ENCODE measurements at regions not wholly inside any gene's neighbourhood (a gene's known extent, or its start where the extent isn't known, plus 50 kb on each side); places are given as distances from the start of the nearest gene placed in this dataset.

- H3K9me3 ChIP-seq: no peaks in the 10 kb centered on the region
- no peak overlapping the region for H3K4me3 ChIP-seq
- no peaks in the 10 kb centered on the region for H3K27me3 ChIP-seq
- 97 to 100% methylated on average over 2 to 6 of the region's 9 CpGs for WGBS, 2 donors (ENCODE audit: low coverage in 1 of 2)
- no peak for TF ChIP-seq POLR2AphosphoS5 (IDR thresholded peaks at IDR 0.05)
- no peak for TF ChIP-seq CTCF (IDR thresholded peaks at IDR 0.05)
- no peak for TF ChIP-seq POLR2A (IDR thresholded peaks at IDR 0.05)
- H3K4me1 ChIP-seq: no peaks in the 10 kb centered on the region
- H3K27ac ChIP-seq: no peak overlapping the region
- no peak for ATAC-seq
- no peaks in the 10 kb centered on the region for H3K36me3 ChIP-seq
Observed at GRCh38 chr10:118805146-118805545, 50.4 kb upstream of the CACUL1 start.

- H3K36me3 ChIP-seq: no peaks in the 10 kb centered on the region
- no peaks in the 10 kb centered on the region for H3K9me3 ChIP-seq
- H3K27ac ChIP-seq: no peak overlapping the region
- no peaks in the 10 kb centered on the region for H3K4me1 ChIP-seq
- 67 to 72% methylated on average over 4 to 6 of the region's 13 CpGs for WGBS, 2 donors (ENCODE audit: low coverage in 1 of 2)
- TF ChIP-seq POLR2A (IDR thresholded peaks at IDR 0.05) (no peak), EP300 (IDR thresholded peaks at IDR 0.05) (no peak), POLR2AphosphoS5 (IDR thresholded peaks at IDR 0.05) (no peak), CTCF (IDR thresholded peaks at IDR 0.05) (no peak)
- no peak overlapping the region for H3K4me3 ChIP-seq
- H3K27me3 ChIP-seq: no peaks in the 10 kb centered on the region
- ATAC-seq: no peak
Observed at GRCh38 chr10:118807512-118808305, 52.9 kb upstream of the CACUL1 start.

- WGBS, 2 donors (ENCODE audit: low coverage in 1 of 2): 80 to 87% methylated on average over 1 to 3 of the region's 21 CpGs
- TF ChIP-seq POLR2AphosphoS5 (IDR thresholded peaks at IDR 0.05) (no peak), CTCF (IDR thresholded peaks at IDR 0.05) (no peak), EP300 (IDR thresholded peaks at IDR 0.05) (no peak), POLR2A (IDR thresholded peaks at IDR 0.05) (no peak)
- no peak for ATAC-seq
Observed at GRCh38 chr10:118808601-118809356, 54.0 kb upstream of the CACUL1 start.

GRCh38 chr10:118809357-118810220, 54.8 kb upstream of the CACUL1 start:
- Histone ChIP-seq H3K27ac (no peak overlapping the region), H3K27me3 (no peaks in the 10 kb centered on the region), H3K4me1 (no peaks in the 10 kb centered on the region), H3K4me3 (no peak overlapping the region), H3K9me3 (no peaks in the 10 kb centered on the region), H3K36me3 (no peaks in the 10 kb centered on the region)
- TF ChIP-seq CTCF (IDR thresholded peaks at IDR 0.05) (no peak), POLR2A (IDR thresholded peaks at IDR 0.05) (no peak), POLR2AphosphoS5 (IDR thresholded peaks at IDR 0.05) (no peak), EP300 (IDR thresholded peaks at IDR 0.05) (no peak)
- ATAC-seq: no peak
- 73 to 87% methylated on average over 6 to 7 of the region's 20 CpGs for WGBS, 2 donors (ENCODE audit: low coverage in 1 of 2)

More at GRCh38 chr10:118808601-118809356, 54.0 kb upstream of the CACUL1 start:
- no peaks in the 10 kb centered on the region for H3K36me3 ChIP-seq
- H3K9me3 ChIP-seq: no peaks in the 10 kb centered on the region
- no peak overlapping the region for H3K27ac ChIP-seq
- no peaks in the 10 kb centered on the region for H3K27me3 ChIP-seq
- H3K4me3 ChIP-seq: no peak overlapping the region
- H3K4me1 ChIP-seq: no peaks in the 10 kb centered on the region

Measured in gastroesophageal sphincter (tissue), 4 donors.